Hepatocyte (in vitro differentiated cells): ENCODE measurements at regions not wholly inside any gene's neighbourhood (a gene's known extent, or its start where the extent isn't known, plus 50 kb on each side); places are given as distances from the start of the nearest gene placed in this dataset.

Source experiments
- EZH2 ChIP-seq: fragments of 200-600 bp; sonication (generic); IDR thresholded peaks from 2 replicates; pipeline ENCODE4 v1.6.1; 2016; ENCODE audit warnings: antibody characterized with exemption, mild to moderate bottlenecking, borderline replicate concordance
- EZH2phosphoT487 ChIP-seq: fragments of 200-600 bp; sonication (generic); IDR thresholded peaks from one replicate; pipeline ENCODE4 v1.6.1; 2018; ENCODE audit warnings: antibody characterized with exemption, mild to moderate bottlenecking, low read depth, moderate library complexity; ENCODE audit not compliant: unreplicated experiment, severe bottlenecking
- TF ChIP-seq, protein P1 (sequence below): fragments of 200-600 bp; sonication (generic); IDR thresholded peaks from 2 replicates; pipeline ENCODE4 v1.5.1; 2016; ENCODE audit warnings: antibody characterized with exemption, mild to moderate bottlenecking; ENCODE audit not compliant: poor library complexity

DNA sequence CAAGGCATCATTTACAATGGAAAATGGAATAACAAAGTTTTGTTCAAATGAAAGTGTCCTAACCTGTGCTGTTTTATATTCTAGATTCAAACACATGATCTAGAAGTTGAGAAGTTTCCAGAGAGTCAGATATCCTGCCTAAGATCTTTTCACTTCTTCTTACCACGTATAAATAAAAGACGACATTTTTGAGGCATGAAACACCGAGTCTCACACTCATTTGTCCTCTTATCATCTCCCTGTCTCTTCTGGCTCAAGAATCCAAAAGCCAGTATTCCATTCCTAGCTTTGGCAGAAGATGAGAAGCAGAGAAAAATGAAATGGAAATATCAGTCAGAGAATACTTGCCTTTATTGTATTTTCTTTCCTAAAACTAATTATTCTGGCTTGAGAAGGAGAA lies 738.6 kb upstream of the NR2F2 start:
- TF ChIP-seq EZH2 (no peak), EZH2phosphoT487 (no peak)
- TF ChIP-seq, protein P1, sequence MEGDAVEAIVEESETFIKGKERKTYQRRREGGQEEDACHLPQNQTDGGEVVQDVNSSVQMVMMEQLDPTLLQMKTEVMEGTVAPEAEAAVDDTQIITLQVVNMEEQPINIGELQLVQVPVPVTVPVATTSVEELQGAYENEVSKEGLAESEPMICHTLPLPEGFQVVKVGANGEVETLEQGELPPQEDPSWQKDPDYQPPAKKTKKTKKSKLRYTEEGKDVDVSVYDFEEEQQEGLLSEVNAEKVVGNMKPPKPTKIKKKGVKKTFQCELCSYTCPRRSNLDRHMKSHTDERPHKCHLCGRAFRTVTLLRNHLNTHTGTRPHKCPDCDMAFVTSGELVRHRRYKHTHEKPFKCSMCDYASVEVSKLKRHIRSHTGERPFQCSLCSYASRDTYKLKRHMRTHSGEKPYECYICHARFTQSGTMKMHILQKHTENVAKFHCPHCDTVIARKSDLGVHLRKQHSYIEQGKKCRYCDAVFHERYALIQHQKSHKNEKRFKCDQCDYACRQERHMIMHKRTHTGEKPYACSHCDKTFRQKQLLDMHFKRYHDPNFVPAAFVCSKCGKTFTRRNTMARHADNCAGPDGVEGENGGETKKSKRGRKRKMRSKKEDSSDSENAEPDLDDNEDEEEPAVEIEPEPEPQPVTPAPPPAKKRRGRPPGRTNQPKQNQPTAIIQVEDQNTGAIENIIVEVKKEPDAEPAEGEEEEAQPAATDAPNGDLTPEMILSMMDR, result no peak
